Kasumi-1 (cell line): ENCODE measurements at regions not wholly inside any gene's neighbourhood (a gene's known extent, or its start where the extent isn't known, plus 50 kb on each side); places are given as distances from the start of the nearest gene placed in this dataset.
"Not testable (repeated sequence)": the region's sequence is repeated elsewhere in the genome, so short reads cannot be mapped to it uniquely, and the experiment has no call there.

Experiments used
- DNase-seq, 2 experiments: peaks; one replicate each; lab custom pipeline; 2025; lab: John Stamatoyannopoulos, UW

DNA sequence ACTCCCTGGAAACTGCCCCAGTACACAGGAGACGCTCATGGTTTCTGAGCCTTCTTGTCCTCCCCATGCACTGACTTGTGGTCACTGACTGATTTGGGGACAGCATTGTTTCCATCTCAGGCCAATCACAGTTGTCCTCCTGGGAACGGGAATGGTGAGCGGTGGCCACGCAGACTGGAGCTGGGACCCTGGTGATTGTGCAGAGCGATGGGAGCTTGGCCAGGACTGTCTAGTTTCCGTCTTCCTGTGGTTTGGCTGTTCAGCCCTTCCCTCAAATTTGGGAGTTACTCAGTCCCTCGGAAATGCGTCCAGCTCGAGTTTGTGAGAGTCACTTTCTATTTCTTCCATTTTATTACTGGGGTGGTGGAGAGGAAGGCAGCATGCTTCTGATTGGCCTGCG is 250.9 kb downstream of the ACTR3B start:
- no peak for DNase-seq

DNA sequence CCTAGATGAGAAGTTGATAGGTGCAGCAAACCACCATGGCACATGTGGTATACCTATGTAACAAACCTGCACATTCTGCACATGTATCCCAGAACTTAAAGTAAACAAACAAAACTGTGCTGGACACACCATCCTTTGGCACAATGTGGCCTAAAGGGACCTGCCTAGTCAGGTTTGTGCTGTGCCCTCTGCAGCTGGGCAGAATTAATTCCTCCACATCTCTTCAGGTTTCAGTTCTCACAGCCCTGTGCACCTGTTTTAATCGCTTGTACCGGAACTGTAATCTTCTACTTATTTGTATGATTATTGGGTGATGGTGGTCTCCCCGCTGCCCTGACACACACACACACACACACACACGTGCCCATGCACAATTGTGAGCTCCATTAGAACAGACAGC is 252.7 kb downstream of the ACTR3B start:
- DNase-seq, result no peak

DNA sequence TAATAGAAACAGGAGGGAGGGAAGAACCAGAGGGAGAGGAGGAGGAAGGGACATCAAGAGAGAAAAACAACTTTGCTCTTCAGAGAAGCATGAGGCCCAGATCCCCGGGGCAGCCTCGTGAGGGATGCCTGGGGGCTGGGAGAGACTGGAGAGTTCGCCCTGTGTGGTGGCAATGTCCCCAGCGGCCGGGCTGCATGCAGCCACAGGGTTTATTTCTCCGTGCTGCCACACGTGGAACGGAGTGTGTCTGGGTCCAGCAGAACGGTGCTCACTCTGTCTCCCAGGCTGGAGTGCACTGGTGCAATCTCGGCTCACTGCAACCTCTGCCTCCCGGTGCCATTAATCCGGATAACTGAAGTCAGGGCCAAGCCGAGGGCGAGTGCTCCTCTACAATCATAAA is 257.7 kb downstream of the ACTR3B start:
- DNase-seq, result no peak

DNA sequence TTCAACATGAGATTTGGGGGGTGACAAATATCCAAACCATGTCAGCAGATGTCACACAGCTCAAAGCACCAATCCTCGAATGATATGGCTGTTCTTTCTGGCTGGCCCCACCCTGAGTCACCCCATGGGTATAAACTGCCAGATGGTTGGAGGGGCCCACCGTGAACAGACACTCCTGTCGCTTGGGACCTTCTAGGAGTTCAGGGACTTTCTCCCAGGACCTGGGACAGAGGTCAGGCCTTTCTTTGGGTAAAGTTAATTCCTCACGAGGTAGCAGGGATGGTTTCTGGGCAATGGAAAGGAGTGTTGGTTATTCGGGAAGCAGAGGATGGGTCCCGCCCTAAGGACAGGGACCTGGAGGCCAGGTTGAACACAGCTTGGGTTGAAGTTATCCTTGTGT is 262.0 kb downstream of the ACTR3B start:
- DNase-seq, result no peak

DNA sequence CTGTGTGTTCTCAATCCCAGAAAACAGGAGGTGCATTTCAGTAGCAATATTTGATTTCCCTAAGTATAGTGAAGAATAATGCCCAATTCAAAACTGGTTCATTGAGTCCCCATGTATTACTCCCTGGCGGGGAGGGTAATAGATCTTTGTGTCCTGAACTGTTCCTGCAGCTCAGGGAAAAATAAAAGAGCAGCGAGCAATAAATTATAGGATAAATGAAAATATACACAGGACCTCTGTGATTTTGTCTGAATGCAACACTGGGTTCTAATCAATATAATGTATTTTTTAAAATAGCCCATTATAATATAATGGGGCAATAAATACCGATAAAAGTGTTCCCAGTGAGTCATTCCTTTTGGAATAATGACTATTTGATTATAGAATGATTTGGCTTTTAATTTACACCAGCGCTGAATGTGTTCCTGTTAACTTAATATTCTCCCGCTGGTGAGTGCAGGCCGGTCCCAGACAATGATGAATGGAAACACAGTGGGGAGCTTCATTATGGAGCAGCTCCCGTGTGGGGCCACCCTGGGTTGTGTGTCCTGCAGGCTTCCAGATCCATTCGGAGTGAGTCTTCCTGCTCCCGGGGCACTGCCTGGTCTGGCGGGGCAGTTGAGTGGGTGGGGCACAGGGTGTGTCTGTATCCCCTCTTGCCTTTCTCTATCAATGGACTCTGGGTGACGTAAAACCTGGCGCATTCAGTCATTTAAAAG is 263.1 kb downstream of the ACTR3B start:
- no peak for DNase-seq

DNA sequence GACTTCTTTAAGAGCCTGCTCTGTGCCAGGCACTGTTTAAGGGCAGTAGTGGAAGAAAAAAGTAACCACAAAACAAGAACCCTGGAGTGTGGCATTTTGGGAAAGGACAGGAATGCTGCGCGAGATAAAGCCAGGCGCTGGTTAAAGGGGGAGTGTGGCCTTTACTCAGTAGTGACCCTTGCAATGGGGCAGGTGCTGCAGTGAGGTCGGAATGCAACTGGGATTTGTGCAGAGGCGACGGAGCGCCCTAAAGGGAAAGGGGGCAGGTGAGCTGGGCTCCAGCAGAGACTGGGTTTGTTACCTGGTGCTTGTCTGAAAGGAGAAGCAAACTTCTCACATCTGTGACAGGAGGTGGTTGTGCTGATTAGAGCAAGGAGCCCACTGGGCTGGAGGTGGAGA is 263.6 kb downstream of the ACTR3B start:
- no peak for DNase-seq

DNA sequence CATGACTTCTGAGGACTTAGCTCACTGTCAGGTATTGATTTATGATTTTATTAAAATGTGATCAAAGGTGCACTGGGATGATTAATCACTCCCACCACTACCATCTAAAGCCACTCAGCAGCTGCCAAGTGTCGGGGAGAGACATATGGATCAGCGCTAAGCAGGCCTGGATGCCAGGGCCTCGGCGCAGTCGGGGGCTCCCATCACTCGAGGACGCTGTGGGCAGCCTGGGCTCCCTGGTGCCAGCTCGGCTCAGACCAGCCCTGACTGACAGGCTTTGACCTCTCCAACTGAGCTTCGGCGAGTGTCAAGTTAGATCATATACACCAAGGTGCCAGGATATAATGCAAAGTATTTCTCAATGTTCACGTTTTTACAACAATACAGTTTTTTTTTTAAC is 267.7 kb downstream of the ACTR3B start:
- DNase-seq, result no peak

DNA sequence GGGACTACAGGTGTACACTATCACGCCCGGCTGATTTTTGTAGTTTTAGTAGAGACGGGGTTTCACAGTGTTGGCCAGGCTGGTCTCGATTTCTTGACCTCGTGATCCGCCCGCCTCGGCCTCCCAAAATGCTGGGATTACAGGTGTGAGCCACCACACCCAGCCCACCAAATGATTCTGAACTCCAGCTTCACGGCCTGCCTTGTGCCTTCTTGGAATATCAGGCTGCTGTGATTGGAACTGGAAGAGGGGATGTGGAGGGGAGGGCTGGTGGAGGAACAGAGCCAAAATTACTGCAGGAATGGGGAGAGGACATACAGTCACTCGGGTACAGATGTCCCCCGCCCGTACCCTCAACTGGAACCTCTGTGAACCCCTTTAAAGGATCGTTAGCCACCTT is 268.4 kb downstream of the ACTR3B start:
- no peak for DNase-seq

DNA sequence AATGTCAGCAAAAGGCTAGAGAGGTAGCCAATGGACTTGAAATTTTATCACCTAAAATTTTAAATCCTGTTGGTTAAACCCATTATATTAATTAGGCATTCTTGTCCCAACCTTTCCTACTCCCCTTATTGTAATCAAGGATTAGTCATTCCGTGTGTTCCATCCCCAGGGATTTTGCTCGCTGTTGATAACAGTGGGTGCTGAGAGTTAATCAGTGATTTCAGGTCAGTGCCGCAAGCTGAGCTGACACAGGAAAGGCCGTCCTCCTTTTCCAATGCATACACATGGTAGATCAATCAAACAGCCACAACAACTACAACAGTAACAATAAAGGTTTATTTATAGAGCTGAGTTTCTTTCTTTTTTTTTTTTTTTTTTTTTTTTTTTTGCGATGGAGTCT is 271.4 kb downstream of the ACTR3B start:
- no peak for DNase-seq

DNA sequence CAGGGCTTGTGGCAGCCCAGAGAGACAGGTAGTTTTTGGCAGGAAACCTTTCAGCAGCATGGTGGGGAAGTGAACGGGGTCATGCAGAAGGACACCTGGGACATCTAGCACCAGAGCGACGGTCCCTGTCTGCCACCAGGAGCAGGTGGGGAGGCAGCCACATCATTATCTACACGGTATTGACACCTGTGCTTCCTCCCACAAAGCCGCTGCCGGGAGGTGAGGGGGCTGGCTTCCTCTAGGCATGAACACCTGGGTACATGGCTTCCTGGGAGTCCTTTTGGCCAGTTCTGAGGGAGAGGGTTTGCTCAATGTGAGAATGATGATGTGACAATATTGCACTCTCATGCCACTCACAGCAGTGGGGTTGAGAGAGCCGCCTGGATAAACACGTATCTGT is 275.2 kb downstream of the ACTR3B start:
- no peak for DNase-seq

DNA sequence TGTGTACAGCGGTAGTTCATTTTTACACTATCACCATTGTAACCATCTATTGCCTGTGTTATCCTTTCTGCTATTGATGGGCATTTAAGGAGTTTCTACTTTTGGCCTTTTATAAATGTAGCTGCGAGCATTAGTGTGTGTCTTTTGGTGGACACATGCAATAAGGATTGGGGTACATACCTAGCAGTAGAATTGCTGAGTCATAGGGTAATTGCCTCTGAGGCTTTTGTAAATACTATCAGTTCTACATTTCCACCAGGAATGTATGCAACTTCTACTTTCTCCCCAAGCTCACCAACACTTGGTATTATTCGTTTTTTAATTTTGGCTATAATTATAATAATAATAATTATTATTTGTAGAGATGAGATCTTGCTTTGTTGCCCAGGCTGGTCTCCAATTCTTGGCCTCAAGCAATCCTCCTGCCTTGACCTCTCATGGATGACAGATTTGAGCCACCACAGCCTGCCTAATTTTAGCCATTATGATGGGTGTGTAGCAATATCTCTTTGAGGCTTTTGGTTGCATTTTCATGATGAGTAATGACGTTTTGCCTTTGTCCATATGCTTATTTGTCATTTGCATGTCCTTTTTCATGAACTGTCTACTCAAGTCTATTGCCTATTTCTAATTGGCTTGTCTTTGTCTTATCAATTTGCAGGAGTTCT is 277.0 kb downstream of the ACTR3B start:
- no peak for DNase-seq

DNA sequence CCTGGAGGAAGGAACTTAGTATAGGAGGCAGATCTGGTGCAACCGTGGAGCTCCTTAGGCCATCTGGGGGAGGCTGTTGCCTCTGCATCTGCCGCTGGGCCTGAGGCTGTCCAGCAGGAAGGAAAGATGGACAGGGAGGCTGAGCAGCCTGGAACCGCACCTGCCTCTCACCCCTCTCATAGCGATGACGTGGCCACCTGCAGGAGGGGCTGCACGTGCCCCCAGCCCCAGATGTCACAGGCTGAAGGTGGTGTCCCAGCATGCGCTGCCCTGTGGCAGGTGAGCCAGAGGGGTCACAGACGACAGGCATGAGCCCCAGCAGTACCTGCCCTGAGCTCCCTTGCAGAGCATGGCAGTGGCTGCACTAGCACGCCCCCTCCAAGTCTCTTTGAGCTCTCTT is 283.9 kb downstream of the ACTR3B start:
- DNase-seq, result no peak

DNA sequence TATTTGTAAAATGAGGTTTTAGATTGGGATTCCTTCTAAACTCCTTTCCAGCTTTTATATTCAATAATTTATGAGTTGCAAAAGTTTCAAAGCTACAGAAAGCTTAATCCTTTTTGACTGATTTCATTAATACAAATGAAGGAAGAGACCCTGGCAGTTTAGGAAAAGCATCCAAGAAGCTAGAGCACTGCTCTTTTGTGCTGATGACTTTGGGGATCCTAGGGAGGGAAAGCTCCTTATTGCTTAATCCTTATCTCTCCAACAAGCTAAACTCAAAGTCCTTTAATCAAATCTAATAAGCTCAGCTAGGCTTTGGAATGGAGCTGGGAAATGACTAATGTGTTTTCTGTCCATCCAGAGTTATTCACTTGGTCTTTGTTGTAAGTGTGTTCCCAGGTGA is 285.4 kb downstream of the ACTR3B start:
- no peak for DNase-seq

DNA sequence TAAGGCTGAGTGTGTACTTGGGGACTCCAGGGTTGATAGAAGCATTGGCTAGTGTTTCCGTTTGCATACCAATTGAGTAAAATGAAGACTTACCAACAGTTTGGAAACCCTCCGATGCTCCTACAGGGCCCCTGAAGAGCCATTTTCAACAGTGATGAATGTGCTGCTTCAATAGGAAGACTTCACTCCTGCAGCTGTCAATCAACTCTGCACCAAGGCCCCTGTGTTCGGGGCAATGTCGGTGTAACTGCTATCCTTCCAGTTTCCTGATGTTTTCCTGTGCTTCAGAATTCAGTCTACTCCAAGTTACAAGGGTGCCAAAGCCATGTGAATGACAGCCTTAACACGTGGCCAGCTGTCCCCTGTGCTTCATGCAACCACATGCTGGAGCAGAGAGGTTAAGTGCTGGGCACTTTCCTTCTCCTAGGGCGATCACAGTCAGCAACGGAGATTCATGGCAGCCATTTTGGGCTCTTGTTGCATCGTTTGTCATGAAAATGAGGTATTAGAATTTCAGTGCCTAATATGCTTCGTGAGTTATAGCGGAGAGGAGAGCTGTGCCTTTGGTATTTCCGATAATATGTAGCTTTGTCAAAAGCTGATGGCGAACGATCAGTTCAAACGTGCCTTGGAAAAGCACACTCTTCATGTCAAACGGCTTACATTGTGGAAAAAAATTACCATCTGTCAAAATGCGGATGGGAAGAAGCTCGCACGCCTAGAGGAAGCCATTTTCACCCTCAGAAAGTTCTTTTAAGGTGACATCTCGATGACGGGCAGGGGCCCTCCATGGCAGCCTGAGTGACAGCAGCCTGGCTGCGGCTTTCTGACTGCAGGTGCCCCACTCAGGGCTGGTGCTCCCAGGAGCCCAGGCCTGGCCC is 287.8 kb downstream of the ACTR3B start:
- DNase-seq, result no peak

DNA sequence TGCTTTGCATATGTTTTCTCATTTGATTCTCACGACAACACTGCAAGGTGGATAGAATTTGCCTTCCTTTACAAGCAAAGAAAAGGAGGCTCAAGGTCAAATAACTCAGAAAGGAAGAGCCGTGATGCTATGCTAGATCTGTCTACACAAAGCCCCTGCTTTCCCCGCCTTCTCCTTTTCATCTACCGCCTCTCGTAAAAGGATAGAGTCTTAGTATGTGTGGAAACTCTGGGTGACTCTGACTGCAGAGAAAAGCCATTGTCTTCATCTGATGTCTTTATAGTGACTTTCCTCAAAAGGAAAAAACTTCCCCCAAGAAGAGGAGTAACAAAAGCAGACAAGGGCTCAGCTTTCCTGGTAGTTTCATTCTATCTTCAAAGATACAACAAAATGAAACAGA is 292.7 kb downstream of the ACTR3B start:
- no peak for DNase-seq

DNA sequence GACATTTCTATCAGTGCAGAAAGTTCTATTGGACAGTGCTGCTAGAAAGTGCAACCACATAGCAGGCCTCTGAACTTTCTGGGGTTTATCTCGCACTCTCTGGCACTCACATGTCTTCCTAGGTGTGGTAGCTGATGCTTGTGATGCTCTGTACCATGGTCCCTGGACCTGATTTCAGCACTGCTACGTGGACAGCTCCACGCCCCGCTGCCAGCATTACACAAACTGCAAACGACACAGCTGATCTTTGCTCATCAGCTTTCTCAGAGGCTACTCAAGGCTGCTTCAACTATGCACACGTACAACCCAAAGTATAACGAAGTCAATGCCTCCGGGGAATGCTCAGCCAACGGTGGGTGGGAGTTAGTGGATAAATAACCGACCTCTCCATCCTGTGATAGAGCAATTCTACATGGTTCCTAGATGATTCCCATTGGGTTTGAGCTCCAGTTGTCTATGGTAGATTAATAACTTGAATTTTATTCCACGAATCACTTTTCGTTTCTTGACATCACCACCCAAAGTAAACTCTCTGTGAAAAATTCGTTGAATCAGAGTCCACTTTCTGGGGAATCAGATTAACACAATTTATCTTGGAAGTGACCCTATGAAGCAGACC is 302.5 kb downstream of the ACTR3B start:
- DNase-seq, result peak in 1 of 2 experiments; percentile 19

DNA sequence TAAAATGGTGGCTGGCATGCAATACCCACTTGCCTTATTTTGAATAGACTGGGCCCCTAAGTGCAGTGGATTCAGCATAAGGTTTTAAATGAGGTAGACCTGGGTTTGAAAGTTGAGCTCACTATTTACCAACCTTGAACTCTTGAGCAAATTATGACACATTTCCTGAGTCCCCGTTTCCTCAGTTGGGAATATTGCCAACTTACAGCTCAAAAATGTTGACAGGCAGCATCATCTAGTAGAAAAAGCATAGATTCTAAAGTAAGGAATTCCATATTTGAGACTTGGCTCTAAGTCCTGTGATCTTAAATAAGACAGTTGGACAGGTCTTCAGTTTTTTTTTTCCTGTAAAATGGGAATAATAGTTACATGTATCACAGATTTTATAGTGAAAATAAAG is 305.5 kb downstream of the ACTR3B start:
- DNase-seq, result no peak

DNA sequence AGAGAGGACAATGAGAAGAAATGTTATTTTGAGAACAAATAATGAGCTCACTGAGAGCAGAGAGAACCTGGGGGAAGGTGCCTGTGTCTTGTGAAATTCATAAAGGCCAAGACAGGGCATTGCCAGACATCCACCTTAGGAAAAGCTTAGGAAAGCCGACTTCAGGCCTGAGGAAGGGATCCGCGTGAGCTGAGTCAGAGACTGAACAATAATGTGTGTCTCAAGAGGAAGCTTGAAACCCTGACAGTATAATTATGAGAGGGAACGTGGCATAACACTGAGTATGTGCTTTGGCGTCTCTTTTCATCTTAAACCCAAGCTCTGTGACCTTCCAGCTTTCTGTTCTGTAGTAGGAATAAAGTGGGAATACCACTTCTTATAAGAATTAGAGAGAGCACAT is 307.2 kb downstream of the ACTR3B start:
- no peak for DNase-seq

DNA sequence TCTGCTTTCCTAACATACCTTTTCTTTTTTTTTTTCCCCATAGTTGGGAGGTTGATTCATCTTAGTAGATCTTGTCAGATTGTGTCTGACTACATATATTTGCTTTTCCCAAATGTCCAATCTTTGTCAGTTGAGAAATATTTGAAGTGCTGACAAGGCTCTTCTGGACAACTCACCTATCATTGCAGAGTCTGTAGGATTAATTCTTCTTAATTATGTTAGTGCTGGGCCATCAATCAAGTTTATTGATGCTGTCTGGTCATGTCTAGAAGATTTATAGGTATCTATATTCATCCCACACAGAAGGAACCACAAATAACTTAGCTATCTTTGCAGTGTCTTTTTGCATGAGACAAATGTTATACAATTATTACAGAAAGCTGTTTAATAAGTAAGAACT is 310.6 kb downstream of the ACTR3B start:
- DNase-seq, result no peak

DNA sequence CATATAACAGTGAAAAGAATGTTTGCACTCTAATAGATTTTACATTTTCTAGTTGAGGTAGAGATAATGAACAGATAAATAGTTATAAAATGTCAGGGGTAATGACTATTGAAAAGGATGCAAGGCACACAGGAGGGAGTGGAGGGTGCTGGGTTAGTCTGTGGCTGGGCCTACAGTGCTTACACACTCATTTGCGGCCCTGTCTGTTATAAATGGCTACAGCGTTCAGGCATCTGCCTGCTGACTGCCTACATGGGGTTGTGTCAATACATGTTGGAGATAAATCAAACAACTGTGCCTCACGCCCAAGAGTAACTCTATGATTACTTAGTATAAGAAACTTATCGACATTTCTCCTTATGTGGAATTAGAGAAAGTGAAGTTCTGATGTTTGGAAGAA is 313.3 kb downstream of the ACTR3B start:
- DNase-seq, result no peak

DNA sequence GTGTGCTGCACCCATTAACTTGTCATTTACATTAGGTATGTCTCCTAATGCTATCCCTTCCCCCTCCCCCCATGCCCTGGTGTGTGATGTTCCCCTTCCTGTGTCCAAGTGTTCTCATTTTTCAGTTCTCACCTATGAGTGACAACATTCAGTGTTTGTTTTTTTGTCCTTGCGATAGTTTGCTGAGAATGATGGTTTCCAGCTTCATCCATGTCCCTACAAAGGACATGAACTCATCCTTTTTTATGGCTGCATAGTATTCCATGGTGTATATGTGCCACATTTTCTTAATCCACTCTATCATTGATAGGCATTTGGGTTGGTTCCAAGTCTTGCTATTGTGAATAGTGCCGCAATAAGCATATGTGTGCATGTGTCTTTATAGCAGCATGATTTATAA is 316.7 kb downstream of the ACTR3B start:
- DNase-seq, result not testable (repeated sequence)

DNA sequence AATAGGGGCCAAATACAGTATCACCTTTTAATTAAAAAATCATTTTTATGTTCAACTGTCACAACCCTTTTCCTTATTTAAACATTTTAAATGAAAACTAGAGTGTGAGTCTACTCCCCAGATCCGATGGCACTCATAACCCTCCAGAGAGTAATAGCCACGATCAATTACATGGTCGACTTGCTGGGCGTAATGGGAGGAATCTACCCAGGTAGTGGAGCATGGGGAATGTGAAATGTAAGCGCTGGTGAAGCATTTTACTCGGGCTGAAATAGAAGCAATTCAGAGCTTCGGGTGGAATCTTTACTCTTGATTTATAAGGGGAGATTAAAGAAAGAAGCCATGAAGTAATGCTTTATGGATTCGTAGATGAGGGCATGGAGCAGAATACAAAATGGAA is 321.9 kb downstream of the ACTR3B start:
- no peak for DNase-seq

DNA sequence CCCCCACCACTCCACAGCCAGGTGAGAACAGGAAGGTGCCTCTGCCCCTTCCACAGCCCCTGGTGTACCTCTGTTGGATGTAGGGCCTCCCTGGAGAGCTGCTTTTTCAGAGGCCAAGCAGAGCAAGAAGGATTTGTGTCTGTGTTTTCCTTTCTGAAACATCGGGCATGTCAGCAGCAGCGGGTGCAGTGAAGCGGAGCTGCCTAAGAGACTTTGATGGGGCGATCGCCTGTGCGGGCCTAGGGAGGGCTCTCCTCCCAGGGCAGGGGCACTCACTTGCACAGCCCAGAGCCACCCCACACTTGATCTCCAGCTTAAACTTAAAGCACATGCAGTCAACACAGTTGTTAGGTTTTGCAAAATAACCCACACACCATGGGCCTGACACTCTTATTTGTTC is 324.7 kb downstream of the ACTR3B start:
- DNase-seq, result no peak
